Lung (tissue), 11 donors: ENCODE measurements at regions not wholly inside any gene's neighbourhood (a gene's known extent, or its start where the extent isn't known, plus 50 kb on each side); places are given as distances from the start of the nearest gene placed in this dataset.
A peak's percentile ranks its signal among the peaks of the same experiment; 100 is the strongest.

Experiments
- ATAC-seq: fragments of 200-7000 bp; cut with Tn5 transposase; one replicate; pipeline ENCODE4 v1.9.1; 2020; ENCODE audit warnings: moderate number of reproducible peaks; ENCODE audit not compliant: insufficient read depth, low FRiP score
- DNase-seq, 3 donors: peaks; one replicate each; pipeline ENCODE4 v3.0.0-alpha.2; 2013 to 2017
- H3K27ac ChIP-seq, 2 donors: one replicate each; pipeline ENCODE4 v1.5.1; 2013; ENCODE audit warnings: mild to moderate bottlenecking in 2 of 2, moderate library complexity in 2 of 2, control low read depth in 1 of 2, inconsistent platforms in 1 of 2, low read depth in 1 of 2, low read length in 1 of 2
- H3K27me3 ChIP-seq, 3 donors: one replicate each; pipeline ENCODE4 v1.5.1; 2013; ENCODE audit warnings: low read length in 2 of 3; ENCODE audit not compliant: control insufficient read depth in 3 of 3, insufficient read depth in 3 of 3
- H3K36me3 ChIP-seq, 4 donors: one replicate each; pipeline ENCODE4 v1.5.1; 2013; ENCODE audit warnings: low read length in 4 of 4, mild to moderate bottlenecking in 1 of 4, moderate library complexity in 1 of 4; ENCODE audit not compliant: control insufficient read depth in 4 of 4, insufficient read depth in 4 of 4
- H3K4me1 ChIP-seq, 5 donors: one replicate each; pipeline ENCODE4 v1.5.1; 2013; ENCODE audit warnings: low read length in 5 of 5, mild to moderate bottlenecking in 2 of 5, moderate library complexity in 1 of 5; ENCODE audit not compliant: control insufficient read depth in 5 of 5, insufficient read depth in 5 of 5
- H3K4me3 ChIP-seq: one replicate; pipeline ENCODE4 v1.5.1; 2013; ENCODE audit warnings: mild to moderate bottlenecking, control low read depth, moderate library complexity
- H3K9ac ChIP-seq, 2 donors: one replicate each; pipeline ENCODE4 v1.5.1; 2013; ENCODE audit warnings: low read length in 2 of 2, control low read depth in 1 of 2; ENCODE audit not compliant: insufficient read depth in 1 of 2
- H3K9me3 ChIP-seq, 4 donors: one replicate each; pipeline ENCODE4 v1.5.1; 2013; ENCODE audit warnings: low read length in 3 of 4, mild to moderate bottlenecking in 1 of 4, moderate library complexity in 1 of 4; ENCODE audit not compliant: control insufficient read depth in 4 of 4, insufficient read depth in 3 of 4
- CTCF ChIP-seq: IDR thresholded peaks from 2 replicates; pipeline ENCODE4 v1.5.1; 2012; ENCODE audit warnings: mild to moderate bottlenecking; ENCODE audit errors: control extremely low read depth, extremely low read depth
- WGBS, 2 donors: extraction: QIAGEN DNeasy Blood & Tissue Kit; methylation state at CpG; one replicate each; pipeline ENCODE4 v1.1.7; 2013; 5-methylcytosine and 5-hydroxymethylcytosine counted together
- donor health status: control.
- donor health status: control.
- donor health status: Bipolar disorder and iron deficiency.
- donor health status: healthy.
- donor health status: DM: yes; HTN: yes; CAD: no.

DNA sequence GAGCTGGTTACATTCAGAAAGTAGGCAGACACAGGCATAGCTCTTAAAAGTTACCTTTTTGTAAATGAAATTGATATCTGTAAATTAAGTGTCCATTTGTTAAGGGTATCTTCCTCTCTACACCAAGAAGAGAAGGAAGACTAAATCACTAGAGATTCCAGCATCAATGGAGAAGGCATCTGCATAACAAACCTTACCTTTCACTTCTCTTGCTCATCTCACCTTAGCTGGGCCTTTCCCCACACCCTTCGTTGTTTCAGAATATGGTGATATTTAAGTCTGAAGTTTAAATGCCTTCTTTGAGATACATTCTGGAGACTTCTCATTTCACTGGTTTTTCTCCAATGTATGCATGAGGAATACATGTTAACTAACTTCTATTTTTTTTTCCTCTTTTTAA, 54.5 kb upstream of the TGFBR2 start:
- no peak for TF ChIP-seq CTCF
- Histone ChIP-seq H3K27ac (no peak overlapping the region), H3K9me3 (no peaks in the 10 kb centered on the region), H3K4me3 (no peak overlapping the region), H3K9ac (no peak overlapping the region), H3K27me3 (no peaks in the 10 kb centered on the region), H3K4me1 (peaks cover 0 to 2% (median 0%) of the 10 kb centered on the region in 5 donors), H3K36me3 (no peaks in the 10 kb centered on the region)
- DNase-seq: no peak
- no peak for ATAC-seq
- WGBS, 2 donors: 96 to 100% methylated on average over 1 of the region's 1 CpG

GRCh38 chr3:30553641-30554316, 52.6 kb upstream of the TGFBR2 start:
- Histone ChIP-seq H3K9ac (no peak overlapping the region), H3K36me3 (no peaks in the 10 kb centered on the region), H3K9me3 (no peaks in the 10 kb centered on the region), H3K4me1 (peaks cover 0 to 2% (median 0%) of the 10 kb centered on the region in 5 donors), H3K4me3 (no peak overlapping the region), H3K27ac (no peak overlapping the region), H3K27me3 (no peaks in the 10 kb centered on the region)
- no peak for TF ChIP-seq CTCF
- 92 to 96% methylated on average over 4 of the region's 4 CpGs for WGBS, 2 donors
- DNase-seq: no peak
- no peak for ATAC-seq

- no peak overlapping the region for H3K27ac ChIP-seq
- DNase-seq (peak in 1 of 3 donors; percentile 9), ATAC-seq (no peak)
- no peak overlapping the region for H3K4me3 ChIP-seq
- no peaks in the 10 kb centered on the region for H3K27me3 ChIP-seq
- no peaks in the 10 kb centered on the region for H3K36me3 ChIP-seq
- no peaks in the 10 kb centered on the region for H3K9me3 ChIP-seq
- 98 to 99% methylated on average over 1 of the region's 1 CpG for WGBS, 2 donors
- peaks cover 0 to 2% (median 0%) of the 10 kb centered on the region in 5 donors for H3K4me1 ChIP-seq
- TF ChIP-seq CTCF: no peak
- no peak overlapping the region for H3K9ac ChIP-seq
These were observed 52.1 kb upstream of the TGFBR2 start for GRCh38 chr3:30554317-30554690.

DNA sequence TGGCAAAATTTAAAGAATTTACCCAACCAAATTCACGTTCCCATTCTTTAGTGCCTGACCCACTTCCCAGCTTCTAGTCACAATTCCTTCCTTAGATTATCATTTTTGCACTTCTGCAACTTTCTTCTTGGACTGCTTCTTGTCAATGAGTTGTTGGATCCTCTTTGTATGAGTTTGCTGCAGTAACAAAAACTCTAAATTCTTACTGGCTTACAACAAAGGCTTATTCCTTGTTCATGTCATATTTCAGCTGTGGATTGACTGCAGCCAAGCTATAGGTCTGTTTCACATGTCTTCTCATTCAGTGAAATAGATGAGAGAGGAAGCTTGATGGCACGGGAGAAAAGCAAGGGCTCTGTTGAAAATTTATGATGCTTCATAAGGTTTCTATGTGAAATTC, 50.4 kb upstream of the TGFBR2 start:
- 93 to 95% methylated on average over 2 of the region's 2 CpGs for WGBS, 2 donors
- no peaks in the 10 kb centered on the region for H3K36me3 ChIP-seq
- H3K4me1 ChIP-seq: no peaks in the 10 kb centered on the region
- TF ChIP-seq CTCF: no peak
- H3K27ac ChIP-seq: no peak overlapping the region
- no peak overlapping the region for H3K9ac ChIP-seq
- no peaks in the 10 kb centered on the region for H3K9me3 ChIP-seq
- DNase-seq: no peak
- no peaks in the 10 kb centered on the region for H3K27me3 ChIP-seq
- no peak overlapping the region for H3K4me3 ChIP-seq
- ATAC-seq: no peak
